Stimulated activated CD4-positive, alpha-beta T cell treated with anti-CD3 and anti-CD28 coated beads, Interleukin-4, amount 100 ng/mL, for 1 hour (primary cell): ENCODE measurements at regions not wholly inside any gene's neighbourhood (a gene's known extent, or its start where the extent isn't known, plus 50 kb on each side); places are given as distances from the start of the nearest gene placed in this dataset.
A peak's percentile ranks its signal among the peaks of the same experiment; 100 is the strongest.
"Not testable (repeated sequence)": the region's sequence is repeated elsewhere in the genome, so short reads cannot be mapped to it uniquely, and the experiment has no call there.

ENCODE experiments used
- DNase-seq: peaks from one replicate; pipeline ENCODE4 v3.0.0-alpha.2; 2020

- DNase-seq, result no peak
Observed at GRCh38 chr18:49731860-49732311, 81.4 kb downstream of the ACAA2 start.

DNA sequence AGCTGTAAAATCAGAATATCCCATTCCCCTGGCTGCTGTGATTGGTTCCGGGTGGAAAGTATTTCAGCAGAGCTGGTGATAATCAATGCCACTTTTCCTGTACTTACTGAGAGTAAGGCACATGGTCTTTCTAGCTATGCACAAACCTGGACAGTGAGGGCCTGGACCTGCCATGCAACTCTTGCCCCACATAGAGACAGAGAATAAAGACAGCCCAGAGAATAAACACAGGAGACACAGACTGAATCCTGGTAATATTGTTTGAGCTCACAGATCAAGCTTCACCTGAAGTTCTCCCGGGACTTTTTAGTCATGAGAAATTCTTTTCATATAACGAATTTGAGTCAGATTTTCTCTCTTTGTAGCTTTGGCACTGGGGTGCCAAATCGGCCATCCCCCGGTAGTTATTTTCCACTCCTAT lies 81.9 kb downstream of the ACAA2 start:
- no peak for DNase-seq

GRCh38 chr18:49730951-49731391 lies 82.4 kb downstream of the ACAA2 start:
- no peak for DNase-seq

DNA sequence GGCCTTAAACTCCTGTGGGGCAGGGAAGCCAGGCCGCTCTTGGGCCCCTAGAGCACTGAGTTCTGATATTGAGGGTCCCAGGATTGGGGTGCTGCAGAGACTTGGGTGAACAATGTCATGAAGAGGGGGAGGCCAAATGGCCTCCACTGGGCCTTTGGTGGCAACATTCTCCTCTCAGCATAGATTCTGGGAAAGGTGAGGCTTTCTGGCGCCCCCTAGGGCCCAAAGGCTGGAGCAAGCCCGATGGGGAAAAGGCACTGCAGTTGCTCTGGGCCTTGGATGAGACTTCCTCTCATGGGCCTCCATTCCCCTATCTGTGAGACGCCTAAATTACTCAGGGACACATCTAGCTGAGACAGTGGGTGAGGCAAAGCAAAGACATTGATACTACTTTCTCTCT lies 84.8 kb downstream of the ACAA2 start:
- peak; percentile 10 for DNase-seq

DNA sequence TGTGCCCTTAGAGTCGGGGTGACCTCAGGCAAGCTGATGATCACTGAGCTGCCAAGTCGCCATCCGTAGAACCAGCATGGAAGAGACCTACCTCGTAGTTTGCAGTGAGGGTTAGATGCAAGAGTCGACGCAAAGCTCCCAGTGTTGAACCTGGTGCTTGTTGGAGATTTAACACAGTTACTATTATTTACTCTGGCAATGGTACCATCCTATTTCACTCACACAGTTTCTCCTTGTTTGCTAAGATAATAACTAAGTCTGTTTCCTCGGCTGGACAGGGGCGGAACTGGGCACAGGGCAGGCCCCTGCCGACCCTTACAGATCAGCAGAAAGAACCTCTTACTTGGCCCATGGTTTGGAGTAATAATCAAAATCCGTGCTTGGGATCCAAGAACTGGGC lies 85.5 kb downstream of the ACAA2 start:
- DNase-seq, result no peak

DNA sequence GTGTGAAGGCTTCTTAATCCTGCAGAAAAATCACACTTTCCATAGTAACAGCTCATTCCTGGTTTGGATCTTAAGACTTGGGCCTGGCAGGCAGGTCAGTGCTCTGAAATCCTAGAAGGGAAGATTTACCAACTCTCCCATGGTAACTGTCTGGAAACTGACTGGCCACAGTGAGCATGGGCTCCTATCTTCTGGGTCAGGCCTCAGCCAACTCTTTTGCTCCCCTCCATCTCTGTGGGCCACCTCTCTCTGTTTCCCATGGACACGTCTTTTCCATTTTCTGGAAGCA lies 86.7 kb downstream of the ACAA2 start:
- no peak for DNase-seq

DNA sequence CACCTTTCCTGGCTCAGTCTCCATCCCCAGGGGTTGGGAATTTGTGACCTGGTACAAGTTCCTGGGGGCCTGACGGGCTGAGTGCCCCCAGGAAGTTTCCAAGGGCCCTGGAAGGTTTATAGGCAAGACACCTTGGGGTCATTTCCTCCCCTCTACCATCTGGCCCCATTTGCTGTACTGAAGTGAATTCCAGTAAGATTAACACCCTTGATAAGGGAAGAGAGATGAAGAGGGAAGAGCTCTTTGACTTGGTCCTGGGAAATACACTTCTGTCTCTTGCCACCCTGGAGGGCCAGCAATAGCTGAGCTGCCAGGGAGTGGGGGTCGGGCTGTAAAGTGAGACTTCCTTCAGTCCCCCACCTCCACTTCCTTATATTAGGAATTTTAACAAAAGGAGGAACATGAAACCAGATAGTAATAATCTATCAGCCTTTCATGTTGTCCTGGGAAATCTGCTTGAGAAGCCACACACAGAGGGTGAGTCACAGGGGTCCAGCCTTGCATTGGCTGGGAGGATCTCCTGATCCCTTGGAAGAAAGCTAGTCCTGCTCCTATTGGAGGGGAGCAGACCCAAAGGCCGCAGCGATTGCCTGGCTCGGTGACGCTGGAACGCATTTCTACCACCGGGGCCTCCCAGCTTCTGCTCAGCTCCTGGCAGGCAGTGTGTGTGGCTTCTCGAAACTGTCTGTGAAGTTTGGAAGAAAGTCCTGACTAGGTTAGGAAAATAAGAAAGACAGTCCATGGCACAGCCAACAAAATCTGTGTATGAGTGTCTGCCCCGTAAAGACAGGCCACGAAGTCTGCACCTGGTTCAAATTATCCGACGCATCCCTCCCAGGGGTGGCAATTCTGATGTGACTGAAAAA lies 87.3 kb downstream of the ACAA2 start:
- DNase-seq, result no peak

- no peak for DNase-seq
Observed at GRCh38 chr18:49723648-49724180, 89.6 kb downstream of the ACAA2 start.

- no peak for DNase-seq
Observed at GRCh38 chr18:49722477-49722876, 90.9 kb downstream of the ACAA2 start.

GRCh38 chr18:49721981-49722380 lies 91.4 kb downstream of the ACAA2 start:
- no peak for DNase-seq

DNA sequence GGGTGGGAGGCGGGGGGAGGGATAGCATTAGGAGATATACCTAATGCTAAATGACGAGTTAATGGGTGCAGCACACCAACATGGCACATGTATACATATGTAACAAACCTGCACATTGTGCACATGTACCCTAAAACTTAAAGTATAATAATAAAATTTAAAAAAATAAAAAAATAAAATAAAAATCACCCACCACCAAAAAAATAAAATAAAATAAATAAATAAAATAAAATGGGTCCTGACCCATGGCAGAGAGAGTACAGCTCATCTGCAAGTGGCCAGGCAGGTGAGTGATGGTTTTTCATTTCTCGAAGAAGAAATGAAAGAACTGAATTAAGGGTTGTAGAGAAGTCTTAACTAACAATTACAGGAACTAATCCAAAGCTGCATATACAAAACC lies 92.4 kb downstream of the ACAA2 start:
- not testable (repeated sequence) for DNase-seq

DNA sequence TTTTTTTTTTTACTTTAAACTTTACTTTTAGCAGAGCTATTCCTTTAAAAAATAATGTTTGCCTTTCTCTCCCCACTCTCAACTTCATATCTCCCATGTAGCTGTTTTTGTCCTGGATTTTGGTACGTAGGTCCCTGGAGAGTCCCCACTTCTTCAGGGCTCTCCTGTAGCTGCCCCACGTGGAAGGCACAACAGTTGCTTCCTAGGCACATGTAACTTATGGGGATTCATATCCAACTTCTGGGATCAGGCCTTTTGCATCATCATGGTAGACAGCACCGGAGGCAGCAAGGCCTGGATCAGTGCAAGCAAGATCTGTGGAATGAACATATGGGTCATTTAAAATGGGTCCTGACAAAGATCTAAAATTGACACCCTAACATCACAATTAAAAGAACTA lies 95.7 kb downstream of the ACAA2 start:
- DNase-seq, result no peak

DNA sequence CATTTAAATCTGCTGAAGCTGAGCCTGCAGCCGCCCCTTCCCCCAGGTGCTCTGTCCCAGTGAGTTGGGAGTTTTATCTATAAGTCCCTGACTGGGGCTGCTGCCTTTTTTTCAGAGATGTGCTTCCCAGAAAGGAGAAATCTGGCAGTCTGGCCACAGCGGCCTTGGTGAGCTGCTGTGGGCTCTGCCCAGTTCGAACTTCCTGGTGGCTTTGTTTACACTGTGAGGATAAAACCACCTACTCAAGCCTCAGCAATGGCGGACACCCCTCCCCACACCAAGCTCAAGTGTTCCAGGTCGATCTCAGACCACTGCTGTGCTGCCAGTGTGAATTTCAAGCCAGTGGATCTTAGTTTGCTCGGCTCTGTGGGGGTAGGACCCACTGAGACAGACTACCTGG lies 97.3 kb downstream of the ACAA2 start:
- no peak for DNase-seq

DNA sequence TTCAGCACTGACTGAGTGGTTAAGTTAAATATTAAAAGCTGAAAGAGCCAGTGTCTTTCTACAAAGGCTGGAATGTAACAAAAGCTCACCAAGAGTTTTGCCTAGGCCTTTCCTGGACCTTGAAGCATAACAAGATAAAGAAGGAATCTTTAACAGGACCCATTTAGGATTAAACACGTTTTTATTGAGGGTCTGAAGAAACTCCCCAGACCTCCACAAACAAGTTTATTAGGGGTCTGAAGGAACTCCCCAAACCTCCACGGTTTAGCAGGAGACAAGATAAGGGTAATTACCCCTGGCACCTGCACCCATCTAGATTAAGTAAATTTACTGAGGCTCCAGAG lies 104.0 kb downstream of the ACAA2 start:
- no peak for DNase-seq

DNA sequence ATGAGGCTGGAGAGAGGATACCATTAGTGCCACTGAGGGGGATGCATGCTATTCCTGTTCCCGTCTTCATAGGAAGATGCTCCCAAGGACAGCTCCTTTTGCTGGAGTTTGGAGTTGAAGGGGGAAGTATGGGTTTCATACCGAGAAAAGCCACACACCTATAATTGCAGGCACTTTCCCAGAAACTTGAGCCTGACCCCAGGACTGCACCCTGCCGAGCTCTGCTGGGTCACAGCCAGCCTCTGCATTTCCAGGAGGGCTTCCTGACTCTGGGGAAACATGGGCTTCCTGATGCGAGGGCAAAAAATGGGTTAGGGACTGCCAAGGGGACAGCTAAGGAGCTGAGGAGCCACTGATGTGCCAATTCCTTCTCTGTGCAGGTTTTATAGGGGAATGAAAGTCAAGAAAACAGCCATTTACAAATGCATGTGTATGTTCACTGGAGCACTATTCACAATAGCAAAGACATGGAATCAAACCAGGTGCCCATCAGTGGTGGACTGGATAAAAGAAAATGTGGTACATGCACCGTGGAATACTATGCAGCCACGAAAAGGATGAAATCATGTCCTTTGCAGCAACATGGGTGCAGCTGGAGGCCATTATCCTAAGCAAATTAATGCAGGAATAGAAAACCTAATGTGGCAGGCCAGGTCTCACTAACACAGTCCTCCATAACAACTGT lies 104.5 kb downstream of the ACAA2 start:
- no peak for DNase-seq

- DNase-seq, result no peak
Observed at GRCh38 chr18:49707599-49707998, 105.7 kb downstream of the ACAA2 start.

- no peak for DNase-seq
Observed at GRCh38 chr18:49704334-49704733, 109.0 kb downstream of the ACAA2 start.

DNA sequence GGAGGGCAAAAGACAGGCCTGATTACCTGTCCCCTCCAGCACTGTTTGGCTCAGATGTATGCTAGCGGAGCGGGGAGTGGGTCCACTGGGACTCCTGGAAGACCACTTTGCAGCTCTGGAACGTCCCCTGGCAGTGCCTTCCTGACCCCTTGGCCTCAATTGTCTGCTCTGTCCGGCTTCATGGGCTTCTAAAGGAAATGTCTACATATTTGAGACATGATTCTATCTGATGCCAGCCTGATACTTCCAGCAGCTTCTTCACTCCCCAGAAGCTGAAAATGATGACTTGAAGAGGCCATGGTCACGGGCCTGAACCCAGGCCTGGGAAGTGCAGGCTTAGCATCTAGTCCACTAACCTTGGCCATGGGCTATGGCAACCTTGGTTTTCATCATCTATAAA lies 112.1 kb downstream of the ACAA2 start:
- no peak for DNase-seq

GRCh38 chr18:49699303-49699702 lies 114.0 kb downstream of the ACAA2 start:
- no peak for DNase-seq

DNA sequence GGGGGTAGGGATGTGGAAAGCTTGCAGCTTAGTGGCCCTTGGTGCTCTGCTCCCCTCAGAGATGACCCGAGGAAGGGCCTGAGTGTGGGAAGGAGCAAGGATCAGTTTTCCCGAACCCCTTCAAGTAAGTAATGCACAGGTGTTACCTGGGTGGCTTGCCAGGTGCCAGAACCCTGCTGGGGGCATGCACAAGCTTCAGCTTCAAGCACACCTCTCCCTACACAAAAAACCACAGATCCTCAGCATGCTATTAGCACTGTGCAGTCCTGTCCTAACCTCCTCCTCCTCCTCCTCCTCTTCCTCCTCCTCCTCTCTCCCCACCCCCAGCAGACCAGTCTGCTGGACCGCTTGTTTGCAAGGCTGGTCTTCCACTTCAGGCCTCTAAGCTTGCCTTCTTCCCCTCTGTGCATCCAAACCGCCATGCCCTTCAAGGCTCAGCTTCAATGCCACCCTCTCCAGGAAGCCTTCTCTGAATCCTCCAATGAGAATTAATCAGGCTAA lies 114.8 kb downstream of the ACAA2 start:
- DNase-seq, result no peak

GRCh38 chr18:49697757-49698524 lies 115.4 kb downstream of the ACAA2 start:
- no peak for DNase-seq

GRCh38 chr18:49697049-49697448 lies 116.3 kb downstream of the ACAA2 start:
- no peak for DNase-seq

GRCh38 chr18:49694402-49694801 lies 118.9 kb downstream of the ACAA2 start:
- no peak for DNase-seq

DNA sequence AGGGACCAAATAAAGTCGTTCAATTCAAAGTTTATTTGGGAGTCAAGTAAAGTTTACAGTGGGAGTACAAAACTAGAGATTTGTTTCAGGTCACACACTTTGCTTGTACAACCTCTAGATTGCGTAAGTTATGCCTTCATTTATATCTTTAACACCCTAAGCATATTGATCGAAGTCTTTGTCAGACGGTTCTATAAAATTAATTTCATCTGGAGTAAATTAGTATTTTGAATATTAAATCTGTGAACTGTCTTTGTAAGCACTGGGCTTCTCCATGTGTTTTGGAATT lies 119.7 kb downstream of the ACAA2 start:
- no peak for DNase-seq
